IMR-90 (cell line): ENCODE measurements at regions not wholly inside any gene's neighbourhood (a gene's known extent, or its start where the extent isn't known, plus 50 kb on each side); places are given as distances from the start of the nearest gene placed in this dataset.

Experiments used
- BHLHE40 ChIP-seq: fragments of 150-350 bp; IDR thresholded peaks from 2 replicates; pipeline ENCODE4 v1.6.1; 2016; ENCODE audit warnings: mild to moderate bottlenecking, low read depth, low read length
- CEBPB ChIP-seq: IDR thresholded peaks from 2 replicates; pipeline ENCODE4 v1.6.1; 2012; ENCODE audit warnings: low read depth, low read length, improper control_type of control experiment
- CHD1 ChIP-seq: IDR thresholded peaks from 2 replicates; pipeline ENCODE4 v1.6.1; 2012; ENCODE audit warnings: low read depth, low read length, improper control_type of control experiment
- ELK1 ChIP-seq: fragments of 150-350 bp; IDR thresholded peaks from 2 replicates; pipeline ENCODE4 v1.6.1; 2016; ENCODE audit warnings: low read depth, mild to moderate bottlenecking, low read length, moderate library complexity, borderline replicate concordance
- NFE2L2 ChIP-seq: fragments of 150-350 bp; IDR thresholded peaks from 2 replicates; pipeline ENCODE4 v1.6.1; 2016; ENCODE audit warnings: low read depth, mild to moderate bottlenecking, low read length
- POLR2A ChIP-seq: IDR thresholded peaks from 2 replicates; pipeline ENCODE4 v1.6.1; 2012; ENCODE audit warnings: mild to moderate bottlenecking, low read depth, low read length
- RAD21 ChIP-seq: IDR thresholded peaks from 2 replicates; pipeline ENCODE4 v1.6.1; 2012; ENCODE audit warnings: low read length, improper control_type of control experiment
- RCOR1 ChIP-seq: IDR thresholded peaks from 2 replicates; pipeline ENCODE4 v1.6.1; 2012; ENCODE audit warnings: mild to moderate bottlenecking, low read length, improper control_type of control experiment; ENCODE audit not compliant: insufficient replicate concordance
- SMC3 ChIP-seq: fragments of 150-350 bp; IDR thresholded peaks from 2 replicates; pipeline ENCODE4 v1.6.1; 2016; ENCODE audit warnings: low read depth, mild to moderate bottlenecking, antibody characterized with exemption, low read length, moderate library complexity
- USF2 ChIP-seq: fragments of 150-350 bp; IDR thresholded peaks from 2 replicates; pipeline ENCODE4 v1.6.1; 2017; ENCODE audit warnings: mild to moderate bottlenecking, antibody characterized with exemption, low read length, low read depth
- TF ChIP-seq, protein P1 (sequence below): conservative IDR thresholded peaks from 2 replicates; pipeline ENCODE4 v1.5.1; 2012; ENCODE audit warnings: mild to moderate bottlenecking, low read depth, low read length, improper control_type of control experiment

DNA sequence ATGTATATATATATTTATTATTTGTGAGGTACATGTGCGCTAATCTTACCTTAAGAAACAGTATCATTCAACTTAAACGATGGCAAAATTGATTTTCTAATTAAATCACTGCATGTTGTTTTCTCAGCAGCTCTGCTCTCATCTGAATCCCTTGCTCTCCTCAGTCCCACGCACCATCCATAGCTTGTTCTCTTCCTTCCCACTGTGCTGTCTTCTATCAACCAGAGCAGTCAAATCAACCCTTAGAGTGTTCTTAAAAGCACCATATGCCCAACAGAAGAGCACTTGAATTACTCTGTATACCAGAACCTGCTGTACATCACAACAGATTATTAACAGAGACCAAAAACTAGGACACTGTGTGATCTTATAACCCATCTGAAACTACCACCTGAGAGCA, 209.4 kb upstream of the G2E3 start:
- no peak for TF ChIP-seq USF2
- TF ChIP-seq, protein P1, sequence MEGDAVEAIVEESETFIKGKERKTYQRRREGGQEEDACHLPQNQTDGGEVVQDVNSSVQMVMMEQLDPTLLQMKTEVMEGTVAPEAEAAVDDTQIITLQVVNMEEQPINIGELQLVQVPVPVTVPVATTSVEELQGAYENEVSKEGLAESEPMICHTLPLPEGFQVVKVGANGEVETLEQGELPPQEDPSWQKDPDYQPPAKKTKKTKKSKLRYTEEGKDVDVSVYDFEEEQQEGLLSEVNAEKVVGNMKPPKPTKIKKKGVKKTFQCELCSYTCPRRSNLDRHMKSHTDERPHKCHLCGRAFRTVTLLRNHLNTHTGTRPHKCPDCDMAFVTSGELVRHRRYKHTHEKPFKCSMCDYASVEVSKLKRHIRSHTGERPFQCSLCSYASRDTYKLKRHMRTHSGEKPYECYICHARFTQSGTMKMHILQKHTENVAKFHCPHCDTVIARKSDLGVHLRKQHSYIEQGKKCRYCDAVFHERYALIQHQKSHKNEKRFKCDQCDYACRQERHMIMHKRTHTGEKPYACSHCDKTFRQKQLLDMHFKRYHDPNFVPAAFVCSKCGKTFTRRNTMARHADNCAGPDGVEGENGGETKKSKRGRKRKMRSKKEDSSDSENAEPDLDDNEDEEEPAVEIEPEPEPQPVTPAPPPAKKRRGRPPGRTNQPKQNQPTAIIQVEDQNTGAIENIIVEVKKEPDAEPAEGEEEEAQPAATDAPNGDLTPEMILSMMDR = no peak
- TF ChIP-seq ELK1 = no peak
- no peak for TF ChIP-seq POLR2A
- TF ChIP-seq RCOR1 = no peak
- no peak for TF ChIP-seq SMC3
- TF ChIP-seq RAD21 = no peak
- TF ChIP-seq NFE2L2 = no peak
- TF ChIP-seq BHLHE40 = no peak
- TF ChIP-seq CHD1 = no peak
- TF ChIP-seq CEBPB = no peak
